OCI-LY7 (cell line): ENCODE measurements at regions not wholly inside any gene's neighbourhood (a gene's known extent, or its start where the extent isn't known, plus 50 kb on each side); places are given as distances from the start of the nearest gene placed in this dataset.

Experiments
- BruUV-seq: library from RNA; stranded (reverse); fragments of 400-500 nt; replicated peaks from 2 replicates; lab custom pipeline; 2021; lab: Mats Ljungman, UMichigan
- CTCF ChIA-PET: fragments of 300-600 bp; sonication (Branson Sonifier 250); formaldehyde crosslinking; loops from one replicate; lab custom pipeline; 2022; ENCODE audit warnings: antibody characterized with exemption; ENCODE audit not compliant: unreplicated experiment; lab: Charles Lee
- POLR2A ChIA-PET: fragments of 300-600 bp; sonication (Branson Sonifier 250); formaldehyde crosslinking; loops from one replicate; lab custom pipeline; 2022; ENCODE audit warnings: antibody characterized with exemption; lab: Charles Lee
- DNase-seq: peaks from one replicate; pipeline ENCODE4 v3.0.0-alpha.2; 2015; ENCODE audit warnings: low spot score
- H2AFZ ChIP-seq: fragments of 200-600 bp; sonication (generic), shearing (Covaris generic); 2 replicates; pipeline ENCODE4 v1.6.1; 2014; ENCODE audit warnings: mild to moderate bottlenecking, antibody characterized with exemption, low read length, moderate library complexity
- H3K27ac ChIP-seq: fragments of 200-600 bp; sonication (generic); 2 replicates; pipeline ENCODE4 v1.5.1; 2014; ENCODE audit warnings: mixed run types, low read depth, mild to moderate bottlenecking, moderate library complexity, low read length, inconsistent platforms; ENCODE audit not compliant: poor library complexity, severe bottlenecking
- H3K36me3 ChIP-seq: fragments of 200-600 bp; sonication (generic); 2 replicates; pipeline ENCODE4 v1.6.1; 2014; ENCODE audit warnings: mild to moderate bottlenecking, antibody characterized with exemption, low read length, moderate library complexity, mixed read lengths; ENCODE audit not compliant: insufficient read depth
- H3K4me1 ChIP-seq: fragments of 200-600 bp; sonication (generic); 2 replicates; pipeline ENCODE4 v1.5.1; 2014; ENCODE audit warnings: mild to moderate bottlenecking, low read length; ENCODE audit not compliant: insufficient read depth, poor library complexity, severe bottlenecking
- H3K4me2 ChIP-seq: fragments of 200-600 bp; sonication (generic); 2 replicates; pipeline ENCODE4 v1.6.1; 2014; ENCODE audit warnings: mild to moderate bottlenecking, low read length
- H3K4me3 ChIP-seq: fragments of 200-600 bp; sonication (generic); 2 replicates; pipeline ENCODE4 v1.5.1; 2014; ENCODE audit warnings: mild to moderate bottlenecking, low read depth, low read length; ENCODE audit not compliant: poor library complexity, severe bottlenecking
- H3K79me2 ChIP-seq: fragments of 200-600 bp; sonication (generic); 2 replicates; pipeline ENCODE4 v1.6.1; 2016; ENCODE audit warnings: low read depth, mild to moderate bottlenecking, low read length, moderate library complexity, mixed read lengths; ENCODE audit not compliant: insufficient read depth
- H3K9me2 ChIP-seq: fragments of 200-600 bp; sonication (generic); 2 replicates; pipeline ENCODE4 v1.6.1; 2016; ENCODE audit warnings: mild to moderate bottlenecking, low read length, mixed read lengths; ENCODE audit not compliant: insufficient read depth
- H3K9me3 ChIP-seq: fragments of 200-600 bp; sonication (generic); 2 replicates; pipeline ENCODE4 v1.6.1; 2014; ENCODE audit warnings: mild to moderate bottlenecking, mixed run types, low read length, mixed read lengths
- H4K20me1 ChIP-seq: fragments of 200-600 bp; sonication (generic); 2 replicates; pipeline ENCODE4 v1.6.1; 2014; ENCODE audit warnings: mild to moderate bottlenecking, antibody characterized with exemption, low read length, moderate library complexity, mixed read lengths; ENCODE audit not compliant: insufficient read depth
- EZH2phosphoT487 ChIP-seq: fragments of 200-600 bp; sonication (generic); IDR thresholded peaks from 2 replicates; pipeline ENCODE4 v1.6.1; 2018; ENCODE audit warnings: low read depth, borderline replicate concordance, mild to moderate bottlenecking, mixed run types, antibody characterized with exemption, low read length, moderate library complexity, mixed read lengths
- intact Hi-C: fragments of 100-400 bp; cut with micrococcal nuclease; formaldehyde crosslinking; loops from one replicate; pipeline ENCODE4 v1.10.0; 2022; ENCODE audit not compliant: unreplicated experiment
- TF ChIP-seq, protein P1 (sequence below): fragments of 200-600 bp; sonication (generic); conservative IDR thresholded peaks from 2 replicates; pipeline ENCODE4 v1.5.1; 2014; ENCODE audit warnings: mild to moderate bottlenecking, antibody characterized with exemption, low read length, moderate library complexity, mixed read lengths

DNA sequence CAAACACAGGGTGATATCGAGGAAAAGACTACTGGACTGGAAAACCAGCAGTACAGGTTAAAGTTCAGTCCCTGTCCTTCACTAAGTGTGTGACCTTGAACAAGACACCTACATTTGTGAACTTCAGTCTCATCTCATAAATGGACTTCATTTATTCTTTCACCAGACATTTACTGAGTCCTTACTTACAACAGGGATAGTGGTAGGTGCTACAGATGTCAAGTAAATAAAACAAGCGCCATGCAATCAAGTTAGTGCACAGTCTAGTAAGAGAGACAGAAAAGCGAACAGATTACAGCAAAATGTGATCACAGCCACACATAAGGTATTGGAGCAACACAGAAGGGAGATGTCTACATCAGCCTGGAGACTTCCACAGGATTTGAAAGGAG is 413.2 kb downstream of the ACTL7B start:
- Histone ChIP-seq H3K79me2 (no peaks in the 10 kb centered on the region), H3K9me3 (no peaks in the 10 kb centered on the region), H3K36me3 (no peaks in the 10 kb centered on the region), H4K20me1 (no peaks in the 10 kb centered on the region), H3K4me1 (no peaks in the 10 kb centered on the region), H3K9me2 (no peaks in the 10 kb centered on the region), H3K4me2 (no peak overlapping the region), H3K4me3 (no peak overlapping the region), H2AFZ (no peak overlapping the region), H3K27ac (no peak overlapping the region)
- no TSS peak for BruUV-seq
- DNase-seq, result no peak
- TF ChIP-seq EZH2phosphoT487, result no peak
- TF ChIP-seq, protein P1, sequence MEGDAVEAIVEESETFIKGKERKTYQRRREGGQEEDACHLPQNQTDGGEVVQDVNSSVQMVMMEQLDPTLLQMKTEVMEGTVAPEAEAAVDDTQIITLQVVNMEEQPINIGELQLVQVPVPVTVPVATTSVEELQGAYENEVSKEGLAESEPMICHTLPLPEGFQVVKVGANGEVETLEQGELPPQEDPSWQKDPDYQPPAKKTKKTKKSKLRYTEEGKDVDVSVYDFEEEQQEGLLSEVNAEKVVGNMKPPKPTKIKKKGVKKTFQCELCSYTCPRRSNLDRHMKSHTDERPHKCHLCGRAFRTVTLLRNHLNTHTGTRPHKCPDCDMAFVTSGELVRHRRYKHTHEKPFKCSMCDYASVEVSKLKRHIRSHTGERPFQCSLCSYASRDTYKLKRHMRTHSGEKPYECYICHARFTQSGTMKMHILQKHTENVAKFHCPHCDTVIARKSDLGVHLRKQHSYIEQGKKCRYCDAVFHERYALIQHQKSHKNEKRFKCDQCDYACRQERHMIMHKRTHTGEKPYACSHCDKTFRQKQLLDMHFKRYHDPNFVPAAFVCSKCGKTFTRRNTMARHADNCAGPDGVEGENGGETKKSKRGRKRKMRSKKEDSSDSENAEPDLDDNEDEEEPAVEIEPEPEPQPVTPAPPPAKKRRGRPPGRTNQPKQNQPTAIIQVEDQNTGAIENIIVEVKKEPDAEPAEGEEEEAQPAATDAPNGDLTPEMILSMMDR, result no peak
- ChIA-PET CTCF (no interaction called here), POLR2A (no interaction called here)
- intact Hi-C loops, result no loop called here

DNA sequence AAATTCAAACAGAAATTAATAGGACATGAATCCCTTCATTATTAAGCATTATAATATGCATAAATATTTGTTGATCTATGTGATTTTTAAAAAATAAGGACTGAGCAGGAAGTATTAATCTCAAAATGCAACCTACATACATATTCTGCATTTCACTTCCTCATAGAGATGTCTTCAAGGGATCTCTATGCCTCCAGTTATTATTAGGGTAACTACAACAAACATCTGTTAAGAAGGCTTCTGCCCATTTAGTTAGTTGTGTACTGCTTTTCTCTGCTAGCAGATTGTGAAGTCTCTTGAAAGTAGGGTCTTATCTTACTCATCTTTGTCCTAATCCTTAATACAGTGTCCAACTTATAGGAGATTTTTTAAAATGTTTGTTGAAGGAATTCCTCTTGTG is 414.1 kb downstream of the ACTL7B start:
- POLR2A ChIA-PET, result no interaction called here

DNA sequence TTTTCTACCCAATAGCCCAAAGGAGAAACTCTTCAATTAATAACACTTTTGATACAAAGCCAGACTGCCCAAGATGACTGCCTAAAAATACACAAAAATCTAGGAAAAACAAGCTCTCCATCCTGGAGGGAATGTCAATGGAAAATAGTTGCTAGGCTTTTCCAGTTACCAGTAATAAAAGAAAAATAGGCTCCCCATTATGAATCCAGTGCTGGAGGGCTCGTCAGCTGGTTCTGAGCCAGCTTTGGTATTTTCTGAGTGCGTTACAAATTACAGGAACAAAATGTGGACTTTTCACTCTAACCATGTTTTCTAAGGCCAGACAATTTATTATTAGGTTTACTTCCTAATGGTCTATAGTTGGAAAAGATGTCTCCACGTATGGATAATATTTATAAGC is 414.5 kb downstream of the ACTL7B start:
- Histone ChIP-seq H4K20me1 (no peaks in the 10 kb centered on the region), H3K79me2 (no peaks in the 10 kb centered on the region), H3K4me3 (no peak overlapping the region), H2AFZ (no peak overlapping the region), H3K4me2 (no peak overlapping the region), H3K36me3 (no peaks in the 10 kb centered on the region), H3K27ac (no peak overlapping the region), H3K4me1 (no peaks in the 10 kb centered on the region), H3K9me2 (no peaks in the 10 kb centered on the region), H3K9me3 (no peaks in the 10 kb centered on the region)
- CTCF ChIA-PET, result no interaction called here
- DNase-seq, result no peak
- no peak for TF ChIP-seq EZH2phosphoT487
- TF ChIP-seq, protein P1, result no peak
- BruUV-seq, result no TSS peak
- intact Hi-C loops, result no loop called here
- POLR2A ChIA-PET, result no interaction called here

More for the DNA sequence above, 414.1 kb downstream of the ACTL7B start:
- H3K27ac ChIP-seq, result no peak overlapping the region
- H4K20me1 ChIP-seq, result no peaks in the 10 kb centered on the region
- H3K9me2 ChIP-seq, result no peaks in the 10 kb centered on the region
- H3K36me3 ChIP-seq, result no peaks in the 10 kb centered on the region
- CTCF ChIA-PET, result no interaction called here
- no peaks in the 10 kb centered on the region for H3K4me1 ChIP-seq
- no peak overlapping the region for H3K4me2 ChIP-seq
- H3K9me3 ChIP-seq, result no peaks in the 10 kb centered on the region
- no peaks in the 10 kb centered on the region for H3K79me2 ChIP-seq
- TF ChIP-seq, protein P1, result no peak
- TF ChIP-seq EZH2phosphoT487, result no peak
- BruUV-seq, result no TSS peak
- intact Hi-C loops, result no loop called here
- no peak overlapping the region for H2AFZ ChIP-seq
- no peak overlapping the region for H3K4me3 ChIP-seq
- no peak for DNase-seq
